ENCODE measurements at regions not wholly inside any gene's neighbourhood (a gene's known extent, or its start where the extent isn't known, plus 50 kb on each side); places are given as distances from the start of the nearest gene placed in this dataset.

GRCh38 chr6:19287928-19288327 is 549.2 kb upstream of the ID4 start:
- H3K9me3 ChIP-seq (ENCODE audit: insufficient read depth, low read length), result no peaks in the 10 kb centered on the region
- no peak overlapping the region for H3K4me3 ChIP-seq (ENCODE audit: insufficient read depth, low read length, poor library complexity, severe bottlenecking)
- no peak overlapping the region for H2AFZ ChIP-seq (ENCODE audit: low read depth, low read length, severe bottlenecking)
- no peaks in the 10 kb centered on the region for H3K9me2 ChIP-seq (replicated peaks; ENCODE audit: insufficient read depth, low read length)
- TF ChIP-seq, protein P1, sequence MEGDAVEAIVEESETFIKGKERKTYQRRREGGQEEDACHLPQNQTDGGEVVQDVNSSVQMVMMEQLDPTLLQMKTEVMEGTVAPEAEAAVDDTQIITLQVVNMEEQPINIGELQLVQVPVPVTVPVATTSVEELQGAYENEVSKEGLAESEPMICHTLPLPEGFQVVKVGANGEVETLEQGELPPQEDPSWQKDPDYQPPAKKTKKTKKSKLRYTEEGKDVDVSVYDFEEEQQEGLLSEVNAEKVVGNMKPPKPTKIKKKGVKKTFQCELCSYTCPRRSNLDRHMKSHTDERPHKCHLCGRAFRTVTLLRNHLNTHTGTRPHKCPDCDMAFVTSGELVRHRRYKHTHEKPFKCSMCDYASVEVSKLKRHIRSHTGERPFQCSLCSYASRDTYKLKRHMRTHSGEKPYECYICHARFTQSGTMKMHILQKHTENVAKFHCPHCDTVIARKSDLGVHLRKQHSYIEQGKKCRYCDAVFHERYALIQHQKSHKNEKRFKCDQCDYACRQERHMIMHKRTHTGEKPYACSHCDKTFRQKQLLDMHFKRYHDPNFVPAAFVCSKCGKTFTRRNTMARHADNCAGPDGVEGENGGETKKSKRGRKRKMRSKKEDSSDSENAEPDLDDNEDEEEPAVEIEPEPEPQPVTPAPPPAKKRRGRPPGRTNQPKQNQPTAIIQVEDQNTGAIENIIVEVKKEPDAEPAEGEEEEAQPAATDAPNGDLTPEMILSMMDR (IDR thresholded peaks at IDR 0.05; ENCODE audit: insufficient read depth, low read length, poor library complexity, severe bottlenecking), result no peak
- no peak for TF ChIP-seq EZH2phosphoT487 (conservative IDR thresholded peaks at IDR 0.05; ENCODE audit: low read length)
- H3K27me3 ChIP-seq (ENCODE audit: low read length), result no peaks in the 10 kb centered on the region
- no peaks in the 10 kb centered on the region for H3K79me2 ChIP-seq (ENCODE audit: insufficient read depth, low read length)
- no peaks in the 10 kb centered on the region for H4K20me1 ChIP-seq (ENCODE audit: low read depth, low read length)
- no peak overlapping the region for H3K4me2 ChIP-seq (ENCODE audit: low read depth, low read length, poor library complexity, severe bottlenecking)
- no peaks in the 10 kb centered on the region; the same call in 1 of the 2 replicates for H3K36me3 ChIP-seq (ENCODE audit: low read length)
- no peaks in the 10 kb centered on the region for H3F3A ChIP-seq (ENCODE audit: insufficient read depth)
- H3K9ac ChIP-seq (ENCODE audit: low read length), result no peak overlapping the region
- H3K27ac ChIP-seq (ENCODE audit: low read depth, low read length), result no peak overlapping the region

DNA sequence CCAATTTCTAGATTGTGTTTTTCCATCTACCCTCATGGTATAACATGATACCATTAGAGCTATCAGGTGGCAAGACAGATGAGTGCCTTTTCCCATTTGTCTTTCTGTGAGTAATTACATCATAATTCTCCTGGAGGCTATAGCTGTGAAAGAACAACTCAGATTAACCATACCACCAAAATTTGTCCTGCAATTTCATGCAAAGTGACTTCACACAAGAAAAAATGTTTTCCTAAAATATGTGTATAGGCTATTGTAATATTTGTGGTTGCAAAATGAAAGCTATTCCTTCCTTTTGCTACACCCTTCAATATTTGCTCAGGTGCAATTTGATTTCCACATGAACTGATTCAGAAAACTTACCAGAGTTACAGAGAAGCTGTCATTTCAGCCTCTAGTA is 547.7 kb upstream of the ID4 start:
- no peaks in the 10 kb centered on the region for H3K9me3 ChIP-seq (ENCODE audit: insufficient read depth, low read length)
- no peak overlapping the region for H3K9ac ChIP-seq (ENCODE audit: low read length)
- H4K20me1 ChIP-seq (ENCODE audit: low read depth, low read length), result no peaks in the 10 kb centered on the region
- H3K27ac ChIP-seq (ENCODE audit: low read depth, low read length), result no peak overlapping the region
- no peaks in the 10 kb centered on the region for H3F3A ChIP-seq (ENCODE audit: insufficient read depth)
- H3K36me3 ChIP-seq (ENCODE audit: low read length), result no peaks in the 10 kb centered on the region
- no peaks in the 10 kb centered on the region for H3K27me3 ChIP-seq (ENCODE audit: low read length)
- no peaks in the 10 kb centered on the region for H3K9me2 ChIP-seq (replicated peaks; ENCODE audit: insufficient read depth, low read length)
- TF ChIP-seq, protein P1 (IDR thresholded peaks at IDR 0.05; ENCODE audit: insufficient read depth, low read length, poor library complexity, severe bottlenecking), result no peak
- TF ChIP-seq EZH2phosphoT487 (conservative IDR thresholded peaks at IDR 0.05; ENCODE audit: low read length), result no peak
- H3K79me2 ChIP-seq (ENCODE audit: insufficient read depth, low read length), result no peaks in the 10 kb centered on the region
- H3K4me2 ChIP-seq (ENCODE audit: low read depth, low read length, poor library complexity, severe bottlenecking), result no peak overlapping the region
- no peak overlapping the region for H3K4me3 ChIP-seq (ENCODE audit: insufficient read depth, low read length, poor library complexity, severe bottlenecking)
- H2AFZ ChIP-seq (ENCODE audit: low read depth, low read length, severe bottlenecking), result no peak overlapping the region

- no peaks in the 10 kb centered on the region for H3K9me3 ChIP-seq (ENCODE audit: insufficient read depth, low read length)
- no peaks in the 10 kb centered on the region for H3K36me3 ChIP-seq (ENCODE audit: low read length)
- H3K27me3 ChIP-seq (ENCODE audit: low read length), result no peaks in the 10 kb centered on the region
- H3K79me2 ChIP-seq (ENCODE audit: insufficient read depth, low read length), result no peaks in the 10 kb centered on the region
- no peak overlapping the region for H3K27ac ChIP-seq (ENCODE audit: low read depth, low read length)
- no peak overlapping the region for H3K4me2 ChIP-seq (ENCODE audit: low read depth, low read length, poor library complexity, severe bottlenecking)
- no peak for TF ChIP-seq EZH2phosphoT487 (conservative IDR thresholded peaks at IDR 0.05; ENCODE audit: low read length)
- TF ChIP-seq, protein P1 (IDR thresholded peaks at IDR 0.05; ENCODE audit: insufficient read depth, low read length, poor library complexity, severe bottlenecking), result no peak
- H3K9ac ChIP-seq (ENCODE audit: low read length), result no peak overlapping the region
- no peaks in the 10 kb centered on the region for H4K20me1 ChIP-seq (ENCODE audit: low read depth, low read length)
- no peaks in the 10 kb centered on the region for H3F3A ChIP-seq (ENCODE audit: insufficient read depth)
- no peak overlapping the region for H3K4me3 ChIP-seq (ENCODE audit: insufficient read depth, low read length, poor library complexity, severe bottlenecking)
- no peak overlapping the region for H2AFZ ChIP-seq (ENCODE audit: low read depth, low read length, severe bottlenecking)
- no peaks in the 10 kb centered on the region for H3K9me2 ChIP-seq (replicated peaks; ENCODE audit: insufficient read depth, low read length)
Observed at GRCh38 chr6:19297880-19298279, 539.3 kb upstream of the ID4 start.
